MCF 10A (cell line): ENCODE measurements at regions not wholly inside any gene's neighbourhood (a gene's known extent, or its start where the extent isn't known, plus 50 kb on each side); places are given as distances from the start of the nearest gene placed in this dataset.
"Not testable (repeated sequence)": the region's sequence is repeated elsewhere in the genome, so short reads cannot be mapped to it uniquely, and the experiment has no call there.

Experiments used
- BruUV-seq: library from RNA; stranded (reverse); fragments of 400-500 nt; replicated peaks from 2 replicates; lab custom pipeline; 2021; lab: Mats Ljungman, UMichigan
- CTCF ChIA-PET: fragments of 300-600 bp; sonication (Branson Sonifier 250); formaldehyde crosslinking; extraction: SDS; loops from one replicate; lab custom pipeline; 2021; ENCODE audit warnings: antibody characterized with exemption, inconsistent platforms; lab: Yijun Ruan, JAX
- POLR2A ChIA-PET: fragments of 300-600, 350-650 bp; sonication (Branson Sonifier 250); formaldehyde crosslinking; extraction: SDS; loops from one replicate; lab custom pipeline; 2020; ENCODE audit warnings: antibody characterized with exemption, inconsistent platforms; lab: Yijun Ruan, JAX
- DNase-seq: peaks from one replicate; pipeline ENCODE4 v3.0.0-alpha.2; 2018; ENCODE audit not compliant: unreplicated experiment
- H3K27ac Mint-ChIP-seq: one replicate; pipeline ENCODE4 v1.8.0; 2022; ENCODE audit warnings: mild to moderate bottlenecking, low read depth, mixed read lengths; ENCODE audit not compliant: unreplicated experiment
- H3K27me3 Mint-ChIP-seq: one replicate; pipeline ENCODE4 v1.8.0; 2022; ENCODE audit warnings: mixed read lengths; ENCODE audit not compliant: insufficient read depth, unreplicated experiment
- H3K36me3 Mint-ChIP-seq: one replicate; pipeline ENCODE4 v1.8.0; 2022; ENCODE audit warnings: mild to moderate bottlenecking, moderate library complexity, mixed read lengths; ENCODE audit not compliant: insufficient read depth, unreplicated experiment
- H3K4me1 Mint-ChIP-seq: one replicate; pipeline ENCODE4 v1.8.0; 2022; ENCODE audit warnings: mixed read lengths; ENCODE audit not compliant: insufficient read depth, unreplicated experiment
- H3K4me3 Mint-ChIP-seq: one replicate; pipeline ENCODE4 v1.8.0; 2022; ENCODE audit warnings: mild to moderate bottlenecking, moderate library complexity, mixed read lengths; ENCODE audit not compliant: unreplicated experiment
- H3K9me3 Mint-ChIP-seq: one replicate; pipeline ENCODE4 v1.8.0; 2022; ENCODE audit warnings: mixed read lengths; ENCODE audit not compliant: unreplicated experiment
- intact Hi-C: fragments of 100-400 bp; cut with micrococcal nuclease; formaldehyde crosslinking; loops from 2 replicates; pipeline ENCODE4 v1.14.1; 2022
- TF ChIP-seq, protein P1 (sequence below): fragments of 200-600 bp; IDR thresholded peaks from one replicate; pipeline ENCODE4 v1.8.0; 2022; ENCODE audit warnings: antibody characterized with exemption, mild to moderate bottlenecking; ENCODE audit not compliant: unreplicated experiment

GRCh38 chr5:51802551-51803184 is 419.4 kb downstream of the ISL1 start:
- H3K27me3 Mint-ChIP-seq: no peaks in the 10 kb centered on the region
- H3K4me3 Mint-ChIP-seq: no peak overlapping the region
- H3K4me1 Mint-ChIP-seq: peaks cover 5% of the 10 kb centered on the region
- CTCF ChIA-PET: interaction anchor here (0.5 kb wide), 1 partner anchor 418 kb away, joined by 4 read pairs; no protein-coding TSS in a partner anchor
- TF ChIP-seq, protein P1, sequence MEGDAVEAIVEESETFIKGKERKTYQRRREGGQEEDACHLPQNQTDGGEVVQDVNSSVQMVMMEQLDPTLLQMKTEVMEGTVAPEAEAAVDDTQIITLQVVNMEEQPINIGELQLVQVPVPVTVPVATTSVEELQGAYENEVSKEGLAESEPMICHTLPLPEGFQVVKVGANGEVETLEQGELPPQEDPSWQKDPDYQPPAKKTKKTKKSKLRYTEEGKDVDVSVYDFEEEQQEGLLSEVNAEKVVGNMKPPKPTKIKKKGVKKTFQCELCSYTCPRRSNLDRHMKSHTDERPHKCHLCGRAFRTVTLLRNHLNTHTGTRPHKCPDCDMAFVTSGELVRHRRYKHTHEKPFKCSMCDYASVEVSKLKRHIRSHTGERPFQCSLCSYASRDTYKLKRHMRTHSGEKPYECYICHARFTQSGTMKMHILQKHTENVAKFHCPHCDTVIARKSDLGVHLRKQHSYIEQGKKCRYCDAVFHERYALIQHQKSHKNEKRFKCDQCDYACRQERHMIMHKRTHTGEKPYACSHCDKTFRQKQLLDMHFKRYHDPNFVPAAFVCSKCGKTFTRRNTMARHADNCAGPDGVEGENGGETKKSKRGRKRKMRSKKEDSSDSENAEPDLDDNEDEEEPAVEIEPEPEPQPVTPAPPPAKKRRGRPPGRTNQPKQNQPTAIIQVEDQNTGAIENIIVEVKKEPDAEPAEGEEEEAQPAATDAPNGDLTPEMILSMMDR: no peak
- DNase-seq: no peak
- no peak overlapping the region for H3K27ac Mint-ChIP-seq
- POLR2A ChIA-PET: no interaction called here
- no peaks in the 10 kb centered on the region for H3K36me3 Mint-ChIP-seq
- intact Hi-C loops: no loop called here
- no TSS peak for BruUV-seq
- no peaks in the 10 kb centered on the region for H3K9me3 Mint-ChIP-seq

- TF ChIP-seq, protein P1: no peak
- no TSS peak for BruUV-seq
- POLR2A ChIA-PET: no interaction called here
- H3K4me3 Mint-ChIP-seq: no peak overlapping the region
- intact Hi-C loops: no loop called here
- no peaks in the 10 kb centered on the region for H3K27me3 Mint-ChIP-seq
- no peak for DNase-seq
- H3K36me3 Mint-ChIP-seq: no peaks in the 10 kb centered on the region
- no peak overlapping the region for H3K27ac Mint-ChIP-seq
- CTCF ChIA-PET: interaction anchor here (0.6 kb wide), 1 partner anchor 331 kb away, joined by 3 read pairs; no protein-coding TSS in a partner anchor
- no peaks in the 10 kb centered on the region for H3K9me3 Mint-ChIP-seq
- peaks cover 5% of the 10 kb centered on the region for H3K4me1 Mint-ChIP-seq
Measured at GRCh38 chr5:51806677-51807076, 423.4 kb downstream of the ISL1 start.

DNA sequence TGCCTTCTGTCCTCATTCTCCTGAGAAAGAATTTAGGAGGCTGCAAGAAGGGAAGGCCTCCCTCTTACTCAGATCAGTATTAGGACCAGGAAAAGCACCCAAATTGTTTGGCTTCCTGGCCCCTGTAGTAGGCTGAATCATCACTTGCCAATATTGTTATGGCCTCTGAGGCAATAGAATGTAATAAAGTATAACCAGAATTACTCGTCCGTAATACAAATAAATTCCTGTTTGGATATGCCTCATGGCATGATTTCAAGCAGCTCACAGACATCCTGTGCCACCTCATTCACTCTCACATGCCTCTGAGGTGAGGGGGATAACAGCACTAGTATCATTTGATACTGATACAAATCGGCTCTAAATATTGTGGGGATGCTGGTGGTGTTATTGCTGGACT is 427.3 kb downstream of the ISL1 start:
- CTCF ChIA-PET: no interaction called here
- intact Hi-C loops: no loop called here
- POLR2A ChIA-PET: interaction anchor here (1.0 to 2.3 kb wide), 3 partner anchors 10 to 19 kb away, joined by 3 to 9 read pairs (median 3); no protein-coding TSS in a partner anchor

GRCh38 chr5:51811883-51812471 is 428.7 kb downstream of the ISL1 start:
- ChIA-PET CTCF (no interaction called here), POLR2A (no interaction called here)
- Mint-ChIP-seq H3K27me3 (no peaks in the 10 kb centered on the region), H3K27ac (no peak overlapping the region), H3K36me3 (no peaks in the 10 kb centered on the region), H3K4me3 (no peak overlapping the region), H3K4me1 (peaks cover 21% of the 10 kb centered on the region), H3K9me3 (no peaks in the 10 kb centered on the region)
- no TSS peak for BruUV-seq
- TF ChIP-seq, protein P1: no peak
- intact Hi-C loops: no loop called here
- DNase-seq: no peak

More for the DNA sequence above, 427.3 kb downstream of the ISL1 start:
- no peaks in the 10 kb centered on the region for H3K9me3 Mint-ChIP-seq
- no peak overlapping the region for H3K4me3 Mint-ChIP-seq
- no peaks in the 10 kb centered on the region for H3K36me3 Mint-ChIP-seq
- H3K27me3 Mint-ChIP-seq: no peaks in the 10 kb centered on the region
- no peak overlapping the region for H3K27ac Mint-ChIP-seq
- no TSS peak for BruUV-seq
- peak; percentile 54 for DNase-seq
- peaks cover 12% of the 10 kb centered on the region for H3K4me1 Mint-ChIP-seq
- TF ChIP-seq, protein P1: no peak

- H3K27me3 Mint-ChIP-seq, H3K36me3 Mint-ChIP-seq, H3K27ac Mint-ChIP-seq, intact Hi-C loops, H3K9me3 Mint-ChIP-seq, BruUV-seq, CTCF ChIA-PET, H3K4me3 Mint-ChIP-seq: not testable (repeated sequence)
- POLR2A ChIA-PET: interaction anchor here (1.1 to 2.2 kb wide), 2 partner anchors 15 to 70 kb away, joined by 3 to 10 read pairs; no protein-coding TSS in a partner anchor
- DNase-seq: peak; percentile 32
- H3K4me1 Mint-ChIP-seq: peaks cover 21% of the 10 kb centered on the region
Measured at GRCh38 chr5:51814817-51815216, 431.6 kb downstream of the ISL1 start.
